ENCODE measurements at regions not wholly inside any gene's neighbourhood (a gene's known extent, or its start where the extent isn't known, plus 50 kb on each side); places are given as distances from the start of the nearest gene placed in this dataset.
"Not testable (repeated sequence)": the region's sequence is repeated elsewhere in the genome, so short reads cannot be mapped to it uniquely, and the experiment has no call there.

- no peak for DNase-seq (ENCODE audit: low read depth in 2 of 3, low spot score in 1 of 3)
These were observed 540.0 kb downstream of the KCTD16 start for GRCh38 chr5:144710637-144711036.

GRCh38 chr5:144703776-144704175 lies 533.1 kb downstream of the KCTD16 start:
- DNase-seq (ENCODE audit: low read depth in 2 of 3, low spot score in 1 of 3): no peak

- DNase-seq (ENCODE audit: low read depth in 2 of 3, low spot score in 1 of 3): no peak
These were observed 527.8 kb downstream of the KCTD16 start for GRCh38 chr5:144698484-144698883.

- DNase-seq (ENCODE audit: low read depth in 2 of 3, low spot score in 1 of 3): no peak
These were observed 527.2 kb downstream of the KCTD16 start for GRCh38 chr5:144697847-144698262.

GRCh38 chr5:144691936-144692335 lies 521.3 kb downstream of the KCTD16 start:
- DNase-seq (ENCODE audit: low read depth in 2 of 3, low spot score in 1 of 3): no peak

GRCh38 chr5:144684899-144685298 lies 514.2 kb downstream of the KCTD16 start:
- DNase-seq (ENCODE audit: low read depth in 2 of 3, low spot score in 1 of 3): no peak

GRCh38 chr5:144680711-144681110 lies 510.0 kb downstream of the KCTD16 start:
- DNase-seq (ENCODE audit: low read depth in 2 of 3, low spot score in 1 of 3): no peak

GRCh38 chr5:144671066-144671465 lies 500.4 kb downstream of the KCTD16 start:
- DNase-seq (ENCODE audit: low read depth in 2 of 3, low spot score in 1 of 3): no peak

GRCh38 chr5:144659634-144660227 lies 489.1 kb downstream of the KCTD16 start:
- no peak for DNase-seq (ENCODE audit: low read depth in 2 of 3, low spot score in 1 of 3)

- no peak for DNase-seq (ENCODE audit: low read depth in 2 of 3, low spot score in 1 of 3)
These were observed 473.6 kb downstream of the KCTD16 start for GRCh38 chr5:144644317-144644716.

- no peak for DNase-seq (ENCODE audit: low read depth in 2 of 3, low spot score in 1 of 3)
These were observed 468.1 kb downstream of the KCTD16 start for GRCh38 chr5:144638787-144639186.

- DNase-seq (ENCODE audit: low read depth in 2 of 3, low spot score in 1 of 3): no peak
These were observed 463.5 kb downstream of the KCTD16 start for GRCh38 chr5:144634138-144634537.

- DNase-seq (ENCODE audit: low read depth in 2 of 3, low spot score in 1 of 3): no peak
These were observed 427.9 kb downstream of the KCTD16 start for GRCh38 chr5:144598451-144599068.

- no peak for DNase-seq (ENCODE audit: low read depth in 2 of 3, low spot score in 1 of 3)
These were observed 425.8 kb downstream of the KCTD16 start for GRCh38 chr5:144596517-144596916.

GRCh38 chr5:144594919-144595318 lies 424.2 kb downstream of the KCTD16 start:
- no peak for DNase-seq (ENCODE audit: low read depth in 2 of 3, low spot score in 1 of 3)

GRCh38 chr5:144594234-144594633 lies 423.6 kb downstream of the KCTD16 start:
- not testable (repeated sequence) for DNase-seq (ENCODE audit: low read depth in 2 of 3, low spot score in 1 of 3)

- DNase-seq (ENCODE audit: low read depth in 2 of 3, low spot score in 1 of 3): no peak
These were observed 415.0 kb downstream of the KCTD16 start for GRCh38 chr5:144585681-144586080.

- no peak for DNase-seq (ENCODE audit: low read depth in 2 of 3, low spot score in 1 of 3)
These were observed 413.1 kb downstream of the KCTD16 start for GRCh38 chr5:144583541-144584449.

GRCh38 chr5:144582066-144582465 lies 411.4 kb downstream of the KCTD16 start:
- no peak for DNase-seq (ENCODE audit: low read depth in 2 of 3, low spot score in 1 of 3)

GRCh38 chr5:144581044-144581443 lies 410.4 kb downstream of the KCTD16 start:
- no peak for DNase-seq (ENCODE audit: low read depth in 2 of 3, low spot score in 1 of 3)

GRCh38 chr5:144577676-144578075 lies 407.0 kb downstream of the KCTD16 start:
- no peak for DNase-seq (ENCODE audit: low read depth in 2 of 3, low spot score in 1 of 3)

GRCh38 chr5:144575736-144576135 lies 405.1 kb downstream of the KCTD16 start:
- no peak for DNase-seq (ENCODE audit: low read depth in 2 of 3, low spot score in 1 of 3)

Measured in stimulated activated CD4-positive, alpha-beta T cell treated with anti-CD3 and anti-CD28 coated beads, Interleukin-12 subunit alpha, Interleukin-12 subunit beta, amount 100 ng/mL, for 48 hours (primary cell).